Anterior cingulate cortex (tissue), 58 donors: ENCODE measurements at regions not wholly inside any gene's neighbourhood (a gene's known extent, or its start where the extent isn't known, plus 50 kb on each side); places are given as distances from the start of the nearest gene placed in this dataset.

ENCODE experiments used
- DNase-seq, 58 donors: peaks; one replicate each; lab custom pipeline; 2025; lab: John Stamatoyannopoulos, UW

DNA sequence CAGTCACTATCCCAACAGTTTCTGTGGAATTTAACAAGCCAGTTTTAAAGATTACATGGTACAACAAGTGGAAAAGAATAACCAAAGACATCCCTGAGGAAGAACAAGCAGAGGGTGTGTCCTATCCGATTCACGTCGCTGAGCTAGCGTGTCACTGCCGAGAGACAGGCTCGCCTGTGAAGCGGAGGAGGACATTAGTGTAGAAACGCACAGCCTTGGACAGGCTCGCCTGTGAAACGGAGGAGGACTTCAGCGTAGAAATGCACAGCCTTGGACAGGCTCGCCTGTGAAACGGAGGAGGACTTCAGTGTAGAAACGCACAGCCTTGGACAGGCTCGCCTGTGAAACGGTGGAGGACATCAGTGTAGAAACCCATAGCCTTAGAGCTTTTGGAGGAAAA lies 52.7 kb upstream of the INPP5A start:
- DNase-seq, result no peak

DNA sequence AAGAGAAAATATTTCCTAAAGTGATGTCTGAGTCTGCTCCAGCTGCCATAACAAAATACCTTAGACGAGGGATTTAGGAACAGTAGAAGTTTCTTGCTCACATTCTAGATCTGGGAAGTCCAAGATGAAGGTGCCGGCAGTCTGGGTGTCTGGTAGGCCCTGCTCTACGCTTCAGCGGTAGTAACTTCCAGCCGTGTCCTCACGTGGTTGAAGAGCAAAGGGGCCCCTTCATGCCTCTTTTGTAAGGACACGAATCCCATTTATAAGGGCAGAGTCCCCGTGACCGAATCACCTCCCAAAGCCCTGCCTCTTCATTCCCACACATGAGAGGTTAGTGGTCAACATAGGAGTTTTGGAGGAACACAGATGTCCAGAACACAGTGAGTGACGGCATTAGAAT lies 52.2 kb upstream of the INPP5A start:
- no peak for DNase-seq

DNA sequence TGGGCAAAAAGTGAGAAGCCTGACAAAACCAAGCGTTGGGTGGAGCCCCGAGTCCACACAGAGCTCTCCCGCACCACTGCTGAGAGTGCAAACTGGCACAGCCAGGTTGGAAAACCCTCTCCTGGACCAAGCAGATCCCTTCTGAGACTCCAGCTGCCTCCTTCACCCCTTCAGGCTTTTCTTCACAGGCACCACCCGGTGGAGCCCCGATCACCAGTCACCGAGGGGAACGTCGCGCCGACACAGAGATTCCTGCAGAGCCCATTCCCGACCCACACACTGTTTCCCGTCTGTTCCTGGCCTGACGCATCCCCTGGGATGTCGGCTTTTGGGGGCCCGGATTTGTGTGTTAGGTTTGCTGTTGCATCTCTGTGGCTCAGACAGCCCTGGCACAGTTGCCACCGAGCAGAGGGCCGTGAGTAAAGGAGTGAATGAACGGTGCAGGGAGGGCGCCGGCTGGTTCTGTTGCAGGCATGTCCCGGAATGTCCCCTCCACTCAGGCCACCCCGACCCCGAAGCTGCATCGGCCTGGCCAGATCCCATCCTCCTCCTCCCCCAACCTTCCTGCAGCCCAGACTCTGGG lies 51.0 kb upstream of the INPP5A start:
- no peak for DNase-seq

DNA sequence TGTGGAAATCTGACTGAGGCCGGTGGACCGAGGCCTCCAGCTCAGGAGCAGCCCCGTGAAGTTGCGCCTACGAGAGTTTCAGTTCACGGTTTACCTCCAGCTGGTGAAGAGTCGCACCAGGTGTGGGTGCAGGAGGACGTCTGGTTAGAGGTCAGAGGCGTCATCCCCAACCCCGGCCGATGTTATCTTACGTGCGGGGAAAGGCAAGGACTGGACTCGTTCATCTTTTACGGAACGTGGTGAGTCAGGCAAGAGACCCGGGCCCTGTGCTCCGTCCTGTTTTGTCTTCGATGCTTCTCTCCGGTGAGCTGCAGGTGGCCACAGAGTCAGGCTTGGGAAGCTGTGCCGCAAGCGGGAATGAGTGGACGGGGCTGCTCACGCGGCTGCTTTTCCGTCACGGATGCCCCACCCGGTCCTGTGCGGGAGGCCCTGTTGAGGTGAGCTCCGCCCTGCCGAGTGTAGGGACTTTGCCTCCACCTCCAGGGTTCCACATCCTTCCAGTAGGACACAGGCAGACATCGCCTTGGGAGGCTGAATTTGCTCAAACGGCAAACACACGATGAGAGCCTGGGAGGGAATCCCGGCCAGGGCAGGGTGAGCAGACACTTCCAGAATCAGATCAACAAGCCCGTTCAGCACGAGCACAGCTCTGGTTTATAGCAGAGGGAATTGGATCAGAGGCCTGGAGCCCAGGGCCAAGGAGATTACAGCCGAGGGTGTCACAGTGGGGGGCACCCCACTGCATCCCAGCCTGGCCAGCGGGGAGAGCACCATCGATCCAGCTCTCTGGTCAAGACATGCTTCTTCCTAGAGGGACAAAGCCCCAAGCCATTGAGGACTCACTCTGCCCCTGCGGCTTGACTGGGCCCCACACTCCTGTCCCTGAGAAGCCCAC lies 50.1 kb upstream of the INPP5A start:
- no peak for DNase-seq
